SK-N-SH (cell line): ENCODE measurements at regions not wholly inside any gene's neighbourhood (a gene's known extent, or its start where the extent isn't known, plus 50 kb on each side); places are given as distances from the start of the nearest gene placed in this dataset.

Source experiments
- CTCF ChIP-seq: fragments of 200-600 bp; sonication (generic); IDR thresholded peaks from 2 replicates; pipeline ENCODE4 v1.6.1; 2017; ENCODE audit warnings: antibody characterized with exemption, mild to moderate bottlenecking, moderate library complexity
- MAX ChIP-seq: IDR thresholded peaks from 2 replicates; pipeline ENCODE4 v1.4.0; 2012; ENCODE audit warnings: low read depth
- PBX3 ChIP-seq: IDR thresholded peaks from 2 replicates; pipeline ENCODE4; 2012
- RFX5 ChIP-seq: IDR thresholded peaks from 2 replicates; pipeline ENCODE4 v1.6.1; 2012; ENCODE audit warnings: mild to moderate bottlenecking, improper control_type of control experiment, low read length
- RXRA ChIP-seq: IDR thresholded peaks from 2 replicates; pipeline ENCODE4 v1.4.0; 2012; ENCODE audit warnings: low read depth, mild to moderate bottlenecking, borderline replicate concordance
- SIN3A ChIP-seq: IDR thresholded peaks from 2 replicates; pipeline ENCODE4 v1.6.1; 2012; ENCODE audit warnings: low read depth, mild to moderate bottlenecking, low read length, moderate library complexity, borderline replicate concordance
- TAF1 ChIP-seq: IDR thresholded peaks from 2 replicates; pipeline ENCODE4 v1.6.1; 2012; ENCODE audit warnings: low read depth, mild to moderate bottlenecking, low read length, moderate library complexity, borderline replicate concordance
- TF ChIP-seq, protein P1 (sequence below): IDR thresholded peaks from 2 replicates; pipeline ENCODE4 v1.6.1; 2012; ENCODE audit warnings: mild to moderate bottlenecking, low read depth, low read length, moderate library complexity

- TF ChIP-seq, protein P1, sequence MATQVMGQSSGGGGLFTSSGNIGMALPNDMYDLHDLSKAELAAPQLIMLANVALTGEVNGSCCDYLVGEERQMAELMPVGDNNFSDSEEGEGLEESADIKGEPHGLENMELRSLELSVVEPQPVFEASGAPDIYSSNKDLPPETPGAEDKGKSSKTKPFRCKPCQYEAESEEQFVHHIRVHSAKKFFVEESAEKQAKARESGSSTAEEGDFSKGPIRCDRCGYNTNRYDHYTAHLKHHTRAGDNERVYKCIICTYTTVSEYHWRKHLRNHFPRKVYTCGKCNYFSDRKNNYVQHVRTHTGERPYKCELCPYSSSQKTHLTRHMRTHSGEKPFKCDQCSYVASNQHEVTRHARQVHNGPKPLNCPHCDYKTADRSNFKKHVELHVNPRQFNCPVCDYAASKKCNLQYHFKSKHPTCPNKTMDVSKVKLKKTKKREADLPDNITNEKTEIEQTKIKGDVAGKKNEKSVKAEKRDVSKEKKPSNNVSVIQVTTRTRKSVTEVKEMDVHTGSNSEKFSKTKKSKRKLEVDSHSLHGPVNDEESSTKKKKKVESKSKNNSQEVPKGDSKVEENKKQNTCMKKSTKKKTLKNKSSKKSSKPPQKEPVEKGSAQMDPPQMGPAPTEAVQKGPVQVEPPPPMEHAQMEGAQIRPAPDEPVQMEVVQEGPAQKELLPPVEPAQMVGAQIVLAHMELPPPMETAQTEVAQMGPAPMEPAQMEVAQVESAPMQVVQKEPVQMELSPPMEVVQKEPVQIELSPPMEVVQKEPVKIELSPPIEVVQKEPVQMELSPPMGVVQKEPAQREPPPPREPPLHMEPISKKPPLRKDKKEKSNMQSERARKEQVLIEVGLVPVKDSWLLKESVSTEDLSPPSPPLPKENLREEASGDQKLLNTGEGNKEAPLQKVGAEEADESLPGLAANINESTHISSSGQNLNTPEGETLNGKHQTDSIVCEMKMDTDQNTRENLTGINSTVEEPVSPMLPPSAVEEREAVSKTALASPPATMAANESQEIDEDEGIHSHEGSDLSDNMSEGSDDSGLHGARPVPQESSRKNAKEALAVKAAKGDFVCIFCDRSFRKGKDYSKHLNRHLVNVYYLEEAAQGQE: no peak
- no peak for TF ChIP-seq CTCF
- no peak for TF ChIP-seq PBX3
- TF ChIP-seq RFX5: no peak
- TF ChIP-seq MAX: no peak
- TF ChIP-seq TAF1: no peak
- no peak for TF ChIP-seq RXRA
- no peak for TF ChIP-seq SIN3A
These were observed 224.8 kb downstream of the KLF5 start for GRCh38 chr13:73283636-73284035.
